Stimulated activated CD4-positive, alpha-beta T cell treated with anti-CD3 and anti-CD28 coated beads, Interleukin-12 subunit alpha, Interleukin-12 subunit beta, amount 100 ng/mL, for 4 hours (primary cell): ENCODE measurements at regions not wholly inside any gene's neighbourhood (a gene's known extent, or its start where the extent isn't known, plus 50 kb on each side); places are given as distances from the start of the nearest gene placed in this dataset.
"Not testable (repeated sequence)": the region's sequence is repeated elsewhere in the genome, so short reads cannot be mapped to it uniquely, and the experiment has no call there.

Source experiments
- DNase-seq: peaks from one replicate; pipeline ENCODE4 v3.0.0-alpha.2; 2020

GRCh38 chrX:42832764-42833549 is 55.0 kb upstream of the PPP1R2C start:
- DNase-seq, result no peak

- DNase-seq, result not testable (repeated sequence)
Measured at GRCh38 chrX:42833550-42833940, 55.6 kb upstream of the PPP1R2C start.

GRCh38 chrX:42837101-42837726 is 59.3 kb upstream of the PPP1R2C start:
- no peak for DNase-seq

- DNase-seq, result no peak
Measured at GRCh38 chrX:42837747-42838146, 59.8 kb upstream of the PPP1R2C start.

- no peak for DNase-seq
Measured at GRCh38 chrX:42839632-42840031, 61.7 kb upstream of the PPP1R2C start.

- DNase-seq, result no peak
Measured at GRCh38 chrX:42846741-42847140, 68.8 kb upstream of the PPP1R2C start.

GRCh38 chrX:42855259-42855658 is 77.3 kb upstream of the PPP1R2C start:
- no peak for DNase-seq

- DNase-seq, result no peak
Measured at GRCh38 chrX:42857766-42858165, 79.8 kb upstream of the PPP1R2C start.

GRCh38 chrX:42869011-42869410 is 91.0 kb upstream of the PPP1R2C start:
- no peak for DNase-seq

GRCh38 chrX:42869659-42870476 is 91.9 kb upstream of the PPP1R2C start:
- DNase-seq, result no peak

GRCh38 chrX:42886519-42886918 is 108.6 kb upstream of the PPP1R2C start:
- DNase-seq, result no peak

GRCh38 chrX:42900947-42901346 is 123.0 kb upstream of the PPP1R2C start:
- no peak for DNase-seq

GRCh38 chrX:42902513-42902912 is 124.5 kb upstream of the PPP1R2C start:
- no peak for DNase-seq

- no peak for DNase-seq
Measured at GRCh38 chrX:42920752-42921151, 142.8 kb upstream of the PPP1R2C start.

GRCh38 chrX:42930071-42930470 is 152.1 kb upstream of the PPP1R2C start:
- DNase-seq, result no peak

- no peak for DNase-seq
Measured at GRCh38 chrX:42930951-42931350, 153.0 kb upstream of the PPP1R2C start.

GRCh38 chrX:42933187-42933586 is 155.2 kb upstream of the PPP1R2C start:
- no peak for DNase-seq

GRCh38 chrX:42934020-42934726 is 156.2 kb upstream of the PPP1R2C start:
- DNase-seq, result no peak

- no peak for DNase-seq
Measured at GRCh38 chrX:42941671-42942070, 163.7 kb upstream of the PPP1R2C start.

- no peak for DNase-seq
Measured at GRCh38 chrX:42943051-42943974, 165.3 kb upstream of the PPP1R2C start.

GRCh38 chrX:42944381-42944998 is 166.5 kb upstream of the PPP1R2C start:
- DNase-seq, result no peak
